SK-N-SH treated with all-trans-retinoic acid at 6 μM for 48 hours (cell line): ENCODE measurements at regions not wholly inside any gene's neighbourhood (a gene's known extent, or its start where the extent isn't known, plus 50 kb on each side); places are given as distances from the start of the nearest gene placed in this dataset.

ENCODE experiments used
- ATAC-seq: fragments of 200-7000 bp; cut with Tn5 transposase; 3 replicates; pipeline ENCODE4 v1.9.1; 2020; ENCODE audit warnings: mild to moderate bottlenecking, moderate library complexity
- ARNTL ChIP-seq: fragments of 450-650 bp; formaldehyde crosslinking; IDR thresholded peaks from 2 replicates; pipeline ENCODE4 v1.5.0; 2020; ENCODE audit warnings: low read depth, mild to moderate bottlenecking, moderate library complexity, borderline replicate concordance
- BACH2 ChIP-seq: fragments of 250-450 bp; sonication (Bioruptor Pico); IDR thresholded peaks from 2 replicates; pipeline ENCODE4 v1.9.0; 2021; ENCODE audit warnings: mild to moderate bottlenecking, borderline replicate concordance
- CREB5 ChIP-seq: fragments of 250-450 bp; sonication (Bioruptor Pico); IDR thresholded peaks from 2 replicates; pipeline ENCODE4 v1.5.1; 2020; ENCODE audit warnings: low read depth, mild to moderate bottlenecking, moderate library complexity
- CSDC2 ChIP-seq: fragments of 250-450 bp; sonication (Bioruptor Pico); IDR thresholded peaks from 2 replicates; pipeline ENCODE4 v1.5.0; 2020; ENCODE audit warnings: mild to moderate bottlenecking, moderate library complexity
- CSRNP3 ChIP-seq: fragments of 250-450 bp; sonication (Bioruptor Pico); IDR thresholded peaks from 2 replicates; pipeline ENCODE4 v1.5.1; 2021; ENCODE audit warnings: mild to moderate bottlenecking, moderate library complexity
- ESRRG ChIP-seq: fragments of 250-450 bp; sonication (Bioruptor Pico); IDR thresholded peaks from 2 replicates; pipeline ENCODE4 v1.6.1; 2021; ENCODE audit warnings: mild to moderate bottlenecking
- ISL1 ChIP-seq: fragments of 250-450 bp; sonication (Bioruptor Pico); IDR thresholded peaks from 2 replicates; pipeline ENCODE4 v2.1.2; 2022; ENCODE audit warnings: mild to moderate bottlenecking, moderate library complexity
- PATZ1 ChIP-seq: fragments of 250-450 bp; sonication (Bioruptor Pico); IDR thresholded peaks from 2 replicates; pipeline ENCODE4 v1.8.0; 2020; ENCODE audit warnings: mild to moderate bottlenecking, moderate library complexity, borderline replicate concordance
- POU6F1 ChIP-seq: fragments of 250-450 bp; sonication (Bioruptor Pico); IDR thresholded peaks from 2 replicates; pipeline ENCODE4 v1.8.0; 2021; ENCODE audit warnings: low read depth, mild to moderate bottlenecking, moderate library complexity, borderline replicate concordance
- PPARA ChIP-seq: fragments of 250-450 bp; sonication (Bioruptor Pico); IDR thresholded peaks from 2 replicates; pipeline ENCODE4 v1.5.0; 2020; ENCODE audit warnings: mild to moderate bottlenecking, borderline replicate concordance
- RARB ChIP-seq: fragments of 250-450 bp; sonication (Bioruptor Pico); IDR thresholded peaks from 2 replicates; pipeline ENCODE4 v1.8.0; 2021; ENCODE audit warnings: mild to moderate bottlenecking, moderate library complexity
- SNAI2 ChIP-seq: fragments of 250-450 bp; sonication (Bioruptor Pico); IDR thresholded peaks from 2 replicates; pipeline ENCODE4 v1.5.0; 2020; ENCODE audit warnings: mild to moderate bottlenecking, moderate library complexity
- TOX ChIP-seq: fragments of 250-450 bp; sonication (Bioruptor Pico); IDR thresholded peaks from 2 replicates; pipeline ENCODE4 v1.8.0; 2021; ENCODE audit warnings: mild to moderate bottlenecking, moderate library complexity, borderline replicate concordance
- TSHZ2 ChIP-seq: fragments of 250-450 bp; sonication (Bioruptor Pico); IDR thresholded peaks from 2 replicates; pipeline ENCODE4 v1.5.0; 2020; ENCODE audit warnings: mild to moderate bottlenecking, moderate library complexity
- ZC3H10 ChIP-seq: fragments of 250-450 bp; sonication (Bioruptor Pico); IDR thresholded peaks from 2 replicates; pipeline ENCODE4 v1.5.1; 2021; ENCODE audit warnings: mild to moderate bottlenecking, moderate library complexity
- ZFP3 ChIP-seq: fragments of 250-450 bp; sonication (Bioruptor Pico); IDR thresholded peaks from 2 replicates; pipeline ENCODE4 v1.5.0; 2020; ENCODE audit warnings: mild to moderate bottlenecking, moderate library complexity
- ZFP30 ChIP-seq: fragments of 450-650 bp; formaldehyde crosslinking; IDR thresholded peaks from 2 replicates; pipeline ENCODE4 v1.5.0; 2022; ENCODE audit warnings: mild to moderate bottlenecking, moderate library complexity
- ZNF565 ChIP-seq: fragments of 450-650 bp; formaldehyde crosslinking; conservative IDR thresholded peaks from 2 replicates; pipeline ENCODE4 v1.5.0; 2020; ENCODE audit warnings: low read depth, mild to moderate bottlenecking, moderate library complexity
- ZNF70 ChIP-seq: fragments of 450-650 bp; formaldehyde crosslinking; IDR thresholded peaks from 2 replicates; pipeline ENCODE4 v1.5.0; 2020; ENCODE audit warnings: mild to moderate bottlenecking, moderate library complexity
- ZNF8 ChIP-seq: fragments of 450-650 bp; formaldehyde crosslinking; IDR thresholded peaks from 2 replicates; pipeline ENCODE4 v1.5.0; 2020; ENCODE audit warnings: mild to moderate bottlenecking, moderate library complexity

- TF ChIP-seq CSRNP3 (CRISPR knock-in tag), result no peak
Measured at GRCh38 chr17:63270610-63271009, 175.5 kb downstream of the CYB561 start (continued).

- no peak for TF ChIP-seq TSHZ2
- no peak for TF ChIP-seq ZC3H10
- no peak for TF ChIP-seq SNAI2 (CRISPR knock-in tag)
- TF ChIP-seq ZNF70, result no peak
- TF ChIP-seq CSDC2 (CRISPR knock-in tag), result no peak
- no peak for TF ChIP-seq CREB5 (CRISPR knock-in tag)
- TF ChIP-seq ARNTL (CRISPR knock-in tag), result no peak
- no peak for TF ChIP-seq PPARA (CRISPR knock-in tag)
- TF ChIP-seq ZNF565 (CRISPR knock-in tag), result no peak
- TF ChIP-seq ZFP3 (CRISPR knock-in tag), result no peak
- no peak for TF ChIP-seq POU6F1 (CRISPR knock-in tag)
- TF ChIP-seq ZFP30 (CRISPR knock-in tag), result no peak
- no peak for TF ChIP-seq ZNF8 (CRISPR knock-in tag)
- no peak for TF ChIP-seq ESRRG (CRISPR knock-in tag)
- no peak for TF ChIP-seq BACH2
- no peak for TF ChIP-seq PATZ1 (CRISPR knock-in tag)
- no peak for TF ChIP-seq RARB
- TF ChIP-seq ISL1 (CRISPR knock-in tag), result no peak
- no peak for TF ChIP-seq TOX (CRISPR knock-in tag)
- ATAC-seq, result no peak
Measured at GRCh38 chr17:63274146-63274545, 172.0 kb downstream of the CYB561 start.

- ATAC-seq, result peak; percentile 83
- TF ChIP-seq ZNF8 (CRISPR knock-in tag) (no peak), ZNF70 (no peak), RARB (peak; percentile 82), TOX (CRISPR knock-in tag) (peak; percentile 96), PATZ1 (CRISPR knock-in tag) (peak; percentile 96), CSRNP3 (CRISPR knock-in tag) (peak; percentile 73; the same call in 1 of the 2 replicates), POU6F1 (CRISPR knock-in tag) (no peak; the same call in 1 of the 2 replicates)
Measured at GRCh38 chr17:63275318-63275970, 170.7 kb downstream of the CYB561 start.
